Liver (tissue), 3 donors: ENCODE measurements at regions not wholly inside any gene's neighbourhood (a gene's known extent, or its start where the extent isn't known, plus 50 kb on each side); places are given as distances from the start of the nearest gene placed in this dataset.

Experiments used
- ATF3 ChIP-seq: IDR thresholded peaks from 2 replicates; pipeline ENCODE4 v1.6.1; 2016; ENCODE audit warnings: antibody characterized with exemption
- CTCF ChIP-seq: fragments of 150-350 bp; IDR thresholded peaks from 2 replicates; pipeline ENCODE4 v1.5.1; 2017; ENCODE audit warnings: improper control_type of control experiment, low read depth, low read length; ENCODE audit not compliant: missing input control
- EGR1 ChIP-seq, 2 donors: IDR thresholded peaks; 2 replicates each; pipeline ENCODE4 v1.6.1; 2016 to 2018; ENCODE audit warnings: antibody characterized with exemption in 2 of 2, low read depth in 2 of 2
- FOXA1 ChIP-seq: IDR thresholded peaks from 2 replicates; pipeline ENCODE4 v1.6.1; 2016; ENCODE audit warnings: antibody characterized with exemption
- GABPA ChIP-seq, 2 donors: IDR thresholded peaks in 1 of 2; conservative IDR thresholded peaks in 1 of 2; 2 replicates each; pipeline ENCODE4 v1.6.1; 2016; ENCODE audit warnings: antibody characterized with exemption in 2 of 2, mild to moderate bottlenecking in 1 of 2, moderate library complexity in 1 of 2
- JUND ChIP-seq, 2 donors: IDR thresholded peaks; 2 replicates each; pipeline ENCODE4 v1.6.1; 2016; ENCODE audit warnings: antibody characterized with exemption in 2 of 2
- MAX ChIP-seq: IDR thresholded peaks from 2 replicates; pipeline ENCODE4 v1.6.1; 2016; ENCODE audit warnings: antibody characterized with exemption
- RAD21 ChIP-seq, 2 donors: IDR thresholded peaks; 2 replicates each; pipeline ENCODE4 v1.6.1; 2016; ENCODE audit warnings: antibody characterized with exemption in 2 of 2, mild to moderate bottlenecking in 2 of 2
- REST ChIP-seq: IDR thresholded peaks from 2 replicates; pipeline ENCODE4 v1.6.1; 2016; ENCODE audit warnings: antibody characterized with exemption, mild to moderate bottlenecking
- TAF1 ChIP-seq: conservative IDR thresholded peaks from 2 replicates; pipeline ENCODE4 v1.6.1; 2016; ENCODE audit warnings: antibody characterized with exemption, mild to moderate bottlenecking
- YY1 ChIP-seq: IDR thresholded peaks from 2 replicates; pipeline ENCODE4 v1.6.1; 2016; ENCODE audit warnings: antibody characterized with exemption, mild to moderate bottlenecking
- ZBTB33 ChIP-seq: IDR thresholded peaks from 2 replicates; pipeline ENCODE4 v1.6.1; 2016; ENCODE audit warnings: antibody characterized with exemption
- donor health status: healthy.
- donor health status: healthy.

GRCh38 chr9:7228726-7229125 is 471.0 kb downstream of the KDM4C start:
- no peak for TF ChIP-seq CTCF
- TF ChIP-seq MAX = no peak
- TF ChIP-seq TAF1 = no peak
- TF ChIP-seq ZBTB33 = no peak
- TF ChIP-seq ATF3 = no peak
- no peak for TF ChIP-seq JUND (IDR thresholded peaks at IDR 0.05)
- TF ChIP-seq RAD21 (IDR thresholded peaks at IDR 0.05) = no peak
- TF ChIP-seq REST = no peak
- no peak for TF ChIP-seq YY1
- TF ChIP-seq GABPA (IDR thresholded peaks at IDR 0.05 in 1 of 2, conservative IDR thresholded peaks at IDR 0.05 in 1 of 2) = no peak
- TF ChIP-seq FOXA1 = no peak
- TF ChIP-seq EGR1 (IDR thresholded peaks at IDR 0.05; ENCODE audit: low read depth in 2 of 2) = no peak
